Psoas muscle (tissue), 7 donors: ENCODE measurements at regions not wholly inside any gene's neighbourhood (a gene's known extent, or its start where the extent isn't known, plus 50 kb on each side); places are given as distances from the start of the nearest gene placed in this dataset.

Experiments
- ATAC-seq, 4 donors: fragments of 200-7000 bp; cut with Tn5 transposase; one replicate each; pipeline ENCODE4 v1.9.1; 2020; ENCODE audit warnings: moderate library complexity in 3 of 4, mild to moderate bottlenecking in 2 of 4
- DNase-seq, 2 donors: peaks; one replicate each; pipeline ENCODE4 v3.0.0-alpha.2; 2020
- H3K27ac ChIP-seq: fragments of 200-600 bp; one replicate; pipeline ENCODE4 v1.8.0; 2022
- H3K27me3 ChIP-seq, 3 donors: fragments of 200-600 bp in 1 of 3; one replicate each; pipeline versions ENCODE4 v1.6.1 to v1.8.0; 2013 to 2022; ENCODE audit warnings: low read length in 2 of 3, mild to moderate bottlenecking in 2 of 3, moderate library complexity in 1 of 3; ENCODE audit not compliant: insufficient read depth in 3 of 3
- H3K36me3 ChIP-seq, 2 donors: fragments of 200-600 bp in 1 of 2; one replicate each; pipeline versions ENCODE4 v1.6.1 to v1.8.0; 2013 to 2022; ENCODE audit warnings: low read depth in 1 of 2, mild to moderate bottlenecking in 1 of 2, moderate library complexity in 1 of 2; ENCODE audit not compliant: insufficient read depth in 1 of 2
- H3K4me1 ChIP-seq: fragments of 200-600 bp; one replicate; pipeline ENCODE4 v1.8.0; 2022
- H3K4me3 ChIP-seq: fragments of 200-600 bp; one replicate; pipeline ENCODE4 v1.8.0; 2022; ENCODE audit warnings: mild to moderate bottlenecking
- H3K9me3 ChIP-seq: fragments of 200-600 bp; one replicate; pipeline ENCODE4 v1.8.0; 2022
- WGBS, 3 donors: extraction: QIAGEN DNeasy Blood & Tissue Kit; methylation state at CpG; one replicate each; pipeline versions ENCODE4 v1.1.6 to v1.1.7; 2013; 5-methylcytosine and 5-hydroxymethylcytosine counted together
- intact Hi-C, 2 donors: fragments of 100-400 bp; cut with DNase I; formaldehyde crosslinking; loops; one replicate each; pipeline versions ENCODE4 v1.11.0 to v1.14.2; 2022
- TF ChIP-seq, protein P1 (sequence below): fragments of 200-600 bp; IDR thresholded peaks from one replicate; pipeline ENCODE4 v1.8.0; 2022; ENCODE audit warnings: antibody characterized with exemption
- donor health status: healthy with polysubstance abuse.
- donor health status: DM: no; HTN: no; CAD: no; lungs with moderate emphysema.
- donor health status: Bipolar disorder and iron deficiency.
- donor health status: healthy.
- donor health status: DM: yes; HTN: yes; CAD: no.
- donor health status: DM: no; HTN: no; CAD: no.
- donor health status: DM: yes; HTN: yes; CAD: no.

DNA sequence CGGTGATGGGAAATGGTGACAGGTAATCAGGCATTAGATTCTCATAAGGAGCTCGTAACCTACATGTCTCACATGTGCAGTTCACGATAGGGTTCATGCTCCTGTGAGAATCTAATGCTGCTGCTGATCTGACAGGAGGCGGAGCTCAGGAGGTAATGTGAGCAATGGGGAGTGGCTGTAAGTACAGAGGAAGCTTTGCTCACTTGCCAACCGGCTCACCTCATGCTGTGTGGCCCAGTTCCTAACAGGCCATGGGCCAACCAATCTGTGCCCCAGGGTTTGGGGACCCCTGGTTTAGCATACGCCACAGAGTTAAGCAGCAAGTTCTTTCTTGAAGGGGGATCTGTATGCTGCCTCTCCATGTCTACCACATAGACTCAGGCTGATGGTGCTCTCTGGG is 133.1 kb downstream of the IQUB start:
- H3K36me3 ChIP-seq, result no peaks in the 10 kb centered on the region

DNA sequence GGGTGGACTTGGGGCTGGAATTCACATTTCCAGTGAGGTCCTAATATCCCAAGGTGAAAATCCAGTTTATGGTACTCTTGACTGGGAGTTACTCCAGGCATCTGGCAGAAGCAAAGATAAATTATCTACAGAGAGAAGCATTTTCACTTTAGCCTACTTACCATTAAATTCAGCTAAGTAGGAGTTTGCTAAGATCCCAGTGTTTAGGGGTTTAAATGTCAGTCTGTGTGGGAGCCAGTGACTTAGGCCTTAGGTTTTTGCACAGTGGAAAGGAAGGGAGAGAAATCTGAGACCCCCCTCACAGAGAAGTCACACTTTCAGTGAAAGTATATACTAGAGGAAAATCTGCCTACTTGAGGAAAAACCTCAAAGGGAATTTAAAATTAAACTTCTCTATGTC is 134.2 kb downstream of the IQUB start:
- no peak for ATAC-seq
- H3K36me3 ChIP-seq, result no peaks in the 10 kb centered on the region
- intact Hi-C loops, result no loop called here
- DNase-seq, result no peak
- no peaks in the 10 kb centered on the region for H3K4me1 ChIP-seq
- H3K27me3 ChIP-seq, result no peaks in the 10 kb centered on the region
- TF ChIP-seq, protein P1, sequence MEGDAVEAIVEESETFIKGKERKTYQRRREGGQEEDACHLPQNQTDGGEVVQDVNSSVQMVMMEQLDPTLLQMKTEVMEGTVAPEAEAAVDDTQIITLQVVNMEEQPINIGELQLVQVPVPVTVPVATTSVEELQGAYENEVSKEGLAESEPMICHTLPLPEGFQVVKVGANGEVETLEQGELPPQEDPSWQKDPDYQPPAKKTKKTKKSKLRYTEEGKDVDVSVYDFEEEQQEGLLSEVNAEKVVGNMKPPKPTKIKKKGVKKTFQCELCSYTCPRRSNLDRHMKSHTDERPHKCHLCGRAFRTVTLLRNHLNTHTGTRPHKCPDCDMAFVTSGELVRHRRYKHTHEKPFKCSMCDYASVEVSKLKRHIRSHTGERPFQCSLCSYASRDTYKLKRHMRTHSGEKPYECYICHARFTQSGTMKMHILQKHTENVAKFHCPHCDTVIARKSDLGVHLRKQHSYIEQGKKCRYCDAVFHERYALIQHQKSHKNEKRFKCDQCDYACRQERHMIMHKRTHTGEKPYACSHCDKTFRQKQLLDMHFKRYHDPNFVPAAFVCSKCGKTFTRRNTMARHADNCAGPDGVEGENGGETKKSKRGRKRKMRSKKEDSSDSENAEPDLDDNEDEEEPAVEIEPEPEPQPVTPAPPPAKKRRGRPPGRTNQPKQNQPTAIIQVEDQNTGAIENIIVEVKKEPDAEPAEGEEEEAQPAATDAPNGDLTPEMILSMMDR, result no peak
- no peaks in the 10 kb centered on the region for H3K9me3 ChIP-seq
- no peak overlapping the region for H3K4me3 ChIP-seq
- no peak overlapping the region for H3K27ac ChIP-seq

More for the DNA sequence above, 133.1 kb downstream of the IQUB start:
- ATAC-seq (peak in 1 of 4 donors; percentile 46), DNase-seq (no peak)
- WGBS, 3 donors, result 52 to 70% (median 69%) methylated on average over 6 of the region's 6 CpGs
- no peaks in the 10 kb centered on the region for H3K27me3 ChIP-seq
- no peaks in the 10 kb centered on the region for H3K9me3 ChIP-seq
- TF ChIP-seq, protein P1, result no peak
- no peak overlapping the region for H3K27ac ChIP-seq
- H3K4me1 ChIP-seq, result no peaks in the 10 kb centered on the region
- intact Hi-C loops, result no loop called here
- no peak overlapping the region for H3K4me3 ChIP-seq

DNA sequence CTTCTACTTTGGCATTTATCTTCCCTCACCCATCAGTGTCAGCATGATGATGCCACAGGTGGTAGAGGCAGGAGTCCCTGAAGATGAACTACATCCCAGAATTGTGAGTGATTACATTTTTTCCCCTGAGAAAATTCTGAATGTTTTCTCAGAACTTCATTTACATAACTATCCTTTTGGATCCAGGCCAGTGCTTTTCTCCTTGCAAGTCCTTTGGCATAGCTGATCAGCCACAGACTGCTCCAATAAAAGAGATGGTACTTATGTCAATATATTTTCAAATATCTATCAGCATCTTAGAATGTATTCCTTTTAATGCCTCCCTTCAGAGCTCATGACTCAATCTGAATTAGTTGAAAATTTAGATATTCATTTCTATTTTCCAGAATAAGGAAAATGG is 135.5 kb downstream of the IQUB start:
- intact Hi-C loops, result no loop called here
- no peak for DNase-seq
- Histone ChIP-seq H3K9me3 (no peaks in the 10 kb centered on the region), H3K36me3 (no peaks in the 10 kb centered on the region), H3K27ac (no peak overlapping the region), H3K4me1 (no peaks in the 10 kb centered on the region), H3K27me3 (no peaks in the 10 kb centered on the region), H3K4me3 (no peak overlapping the region)
- ATAC-seq, result no peak
- TF ChIP-seq, protein P1, result no peak

DNA sequence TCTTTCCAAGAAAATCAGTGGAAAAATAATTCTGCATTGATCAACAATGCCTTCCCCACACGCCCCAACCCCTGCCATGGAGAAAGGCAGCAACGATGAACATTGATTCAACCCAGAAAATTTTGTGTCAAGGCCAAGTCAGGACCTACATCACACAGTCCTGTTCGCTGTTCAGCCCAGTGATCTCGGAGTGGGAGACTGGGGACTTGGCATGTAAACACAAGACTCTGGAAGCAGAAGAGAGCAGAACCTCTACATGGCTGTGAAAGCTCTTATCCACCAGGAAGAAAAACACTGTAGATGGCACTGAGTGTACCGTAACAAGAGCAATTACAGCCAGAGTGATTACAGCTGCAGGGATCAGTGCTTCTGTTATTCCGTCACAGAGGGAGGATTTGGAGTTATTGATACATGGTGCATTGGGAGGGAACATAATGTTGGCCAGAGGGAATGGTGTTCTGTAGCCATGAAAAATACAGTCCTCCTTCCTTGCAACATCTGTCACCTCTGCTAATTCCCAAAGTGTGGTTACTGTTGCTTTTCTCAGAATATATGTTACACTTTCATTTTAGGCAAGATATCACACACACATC is 136.6 kb downstream of the IQUB start:
- 32 to 49% (median 32%) methylated on average over 6 of the region's 6 CpGs for WGBS, 3 donors
- DNase-seq (no peak), ATAC-seq (no peak)
- H3K4me3 ChIP-seq, result no peak overlapping the region
- intact Hi-C loops, result no loop called here
- H3K27me3 ChIP-seq, result no peaks in the 10 kb centered on the region
- no peaks in the 10 kb centered on the region for H3K4me1 ChIP-seq
- H3K27ac ChIP-seq, result no peak overlapping the region
- TF ChIP-seq, protein P1, result no peak
- no peaks in the 10 kb centered on the region for H3K9me3 ChIP-seq
- no peaks in the 10 kb centered on the region for H3K36me3 ChIP-seq

DNA sequence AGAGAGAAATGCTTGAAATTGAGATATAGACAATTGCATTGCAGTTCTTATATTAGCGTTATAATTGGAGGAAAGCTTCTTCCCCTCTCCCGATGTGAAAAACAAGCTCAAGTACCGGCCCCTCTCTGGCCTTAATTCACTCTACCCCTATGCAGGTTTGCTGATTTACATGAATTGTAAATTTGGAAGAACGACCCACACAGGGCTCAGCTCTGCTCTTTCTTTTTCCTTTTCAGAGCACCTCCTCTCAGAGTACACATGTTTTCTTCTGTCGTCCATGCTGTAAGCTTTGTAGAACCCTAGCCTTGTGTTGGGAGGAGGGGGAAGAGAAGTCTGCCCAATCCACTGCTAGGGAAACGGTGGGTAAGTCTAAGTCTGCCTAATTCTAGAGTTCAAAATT is 140.8 kb downstream of the IQUB start:
- intact Hi-C loops, result no loop called here

More for the DNA sequence above, 140.8 kb downstream of the IQUB start:
- ATAC-seq (no peak), DNase-seq (no peak)
- Histone ChIP-seq H3K4me3 (no peak overlapping the region), H3K9me3 (no peaks in the 10 kb centered on the region), H3K27ac (no peak overlapping the region), H3K4me1 (no peaks in the 10 kb centered on the region), H3K27me3 (no peaks in the 10 kb centered on the region), H3K36me3 (no peaks in the 10 kb centered on the region)
- TF ChIP-seq, protein P1, result no peak
- WGBS, 3 donors, result 50 to 52% (median 50%) methylated on average over 6 of the region's 6 CpGs
